PC-9 (cell line): ENCODE measurements at regions not wholly inside any gene's neighbourhood (a gene's known extent, or its start where the extent isn't known, plus 50 kb on each side); places are given as distances from the start of the nearest gene placed in this dataset.

ENCODE experiments used
- BruUV-seq: library from RNA; stranded (reverse); fragments of 400-500 nt; replicated peaks from 2 replicates; lab custom pipeline; 2021; lab: Mats Ljungman, UMichigan
- CTCF ChIA-PET: fragments of 300-600 bp; sonication (Branson Sonifier 250); formaldehyde crosslinking; loops from one replicate; lab custom pipeline; 2022; ENCODE audit warnings: antibody characterized with exemption; lab: Charles Lee
- POLR2A ChIA-PET: fragments of 300-600 bp; sonication (Branson Sonifier 250); formaldehyde crosslinking; loops from one replicate; lab custom pipeline; 2022; ENCODE audit warnings: antibody characterized with exemption; ENCODE audit not compliant: unreplicated experiment; lab: Charles Lee
- DNase-seq, 2 experiments: peaks; one replicate each; pipeline versions ENCODE4 v3.0.0 to v3.0.0-alpha.2; 2015 to 2022; ENCODE audit warnings: mixed read lengths in 1 of 2
- H2AFZ ChIP-seq: fragments of 200-600 bp; sonication (generic); 2 replicates; pipeline ENCODE4 v1.8.1; 2017; ENCODE audit warnings: antibody characterized with exemption
- H3F3A ChIP-seq: fragments of 200-600 bp; sonication (generic); 2 replicates; pipeline ENCODE4 v1.8.1; 2017; ENCODE audit warnings: antibody characterized with exemption, mild to moderate bottlenecking, low read depth; ENCODE audit not compliant: insufficient read depth
- H3K27ac ChIP-seq: fragments of 200-600 bp; sonication (generic); 2 replicates; pipeline ENCODE4 v1.6.1; 2016; ENCODE audit warnings: mixed run types
- H3K27me3 ChIP-seq: fragments of 200-600 bp; sonication (generic); 2 replicates; pipeline ENCODE4 v1.6.1; 2016; ENCODE audit warnings: low read depth, mixed run types; ENCODE audit not compliant: insufficient read depth
- H3K36me3 ChIP-seq: fragments of 200-600 bp; sonication (generic); 2 replicates; pipeline ENCODE4 v1.6.1; 2016; ENCODE audit warnings: low read depth, mixed run types
- H3K4me1 ChIP-seq: fragments of 200-600 bp; sonication (generic); replicated peaks from 2 replicates; pipeline ENCODE4 v1.6.1; 2016; ENCODE audit warnings: mixed run types; ENCODE audit not compliant: insufficient read depth
- H3K4me2 ChIP-seq: fragments of 200-600 bp; sonication (generic); 2 replicates; pipeline ENCODE4 v1.6.1; 2017; ENCODE audit warnings: mixed run types
- H3K4me3 ChIP-seq: fragments of 200-600 bp; sonication (generic); 2 replicates; pipeline ENCODE4 v1.6.1; 2016; ENCODE audit warnings: mixed run types
- H3K79me2 ChIP-seq: fragments of 200-600 bp; sonication (generic); 2 replicates; pipeline ENCODE4 v1.6.1; 2017; ENCODE audit warnings: low read depth, mixed run types
- H3K9me2 ChIP-seq: fragments of 200-600 bp; sonication (generic); 2 replicates; pipeline ENCODE4 v1.8.1; 2017; ENCODE audit warnings: mild to moderate bottlenecking; ENCODE audit not compliant: insufficient read depth
- H3K9me3 ChIP-seq: fragments of 200-600 bp; sonication (generic); 2 replicates; pipeline ENCODE4 v1.8.1; 2016; ENCODE audit warnings: low read depth; ENCODE audit not compliant: insufficient read depth
- H4K20me1 ChIP-seq: fragments of 200-600 bp; sonication (generic); 2 replicates; pipeline ENCODE4 v1.8.1; 2017; ENCODE audit not compliant: insufficient read depth
- EZH2 ChIP-seq: fragments of 200-600 bp; sonication (generic); IDR thresholded peaks from 2 replicates; pipeline ENCODE4 v1.8.0; 2017; ENCODE audit warnings: antibody characterized with exemption, low read depth
- intact Hi-C: fragments of 100-400 bp; cut with micrococcal nuclease; formaldehyde crosslinking; loops from one replicate; pipeline ENCODE4 v1.10.0; 2022; ENCODE audit not compliant: unreplicated experiment
- TF ChIP-seq, protein P1 (sequence below): fragments of 200-600 bp; sonication (generic); conservative IDR thresholded peaks from 2 replicates; pipeline ENCODE4 v1.6.1; 2017; ENCODE audit warnings: mixed run types, antibody characterized with exemption, mild to moderate bottlenecking, moderate library complexity

DNA sequence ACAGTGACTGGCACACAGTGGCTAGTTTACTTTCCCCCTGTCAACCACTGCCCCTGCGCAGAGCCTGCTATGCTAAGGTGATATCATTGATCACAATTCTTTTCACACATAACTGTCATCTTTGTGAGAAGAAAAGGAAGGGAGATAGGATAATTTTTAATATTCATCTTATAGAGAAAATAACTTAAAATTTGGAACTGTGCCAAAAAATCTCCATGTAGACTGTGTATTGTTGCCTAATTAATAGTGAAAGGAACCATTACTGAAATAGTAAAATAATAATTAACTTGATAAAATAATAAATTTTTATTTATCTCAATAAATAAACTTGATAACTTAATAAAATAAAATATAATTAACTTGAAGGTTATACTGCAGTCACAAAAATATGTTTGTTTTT lies 1069.4 kb downstream of the C4orf33 start:
- H3F3A ChIP-seq, result no peaks in the 10 kb centered on the region
- no peaks in the 10 kb centered on the region for H3K4me1 ChIP-seq
- no peak overlapping the region for H2AFZ ChIP-seq
- H3K27me3 ChIP-seq, result no peaks in the 10 kb centered on the region
- no peak overlapping the region for H3K4me2 ChIP-seq
- H3K9me2 ChIP-seq, result no peaks in the 10 kb centered on the region
- H3K4me3 ChIP-seq, result no peak overlapping the region
- intact Hi-C loops, result no loop called here
- BruUV-seq, result no TSS peak
- H3K36me3 ChIP-seq, result no peaks in the 10 kb centered on the region
- H3K9me3 ChIP-seq, result no peaks in the 10 kb centered on the region
- TF ChIP-seq EZH2, result no peak
- TF ChIP-seq, protein P1, sequence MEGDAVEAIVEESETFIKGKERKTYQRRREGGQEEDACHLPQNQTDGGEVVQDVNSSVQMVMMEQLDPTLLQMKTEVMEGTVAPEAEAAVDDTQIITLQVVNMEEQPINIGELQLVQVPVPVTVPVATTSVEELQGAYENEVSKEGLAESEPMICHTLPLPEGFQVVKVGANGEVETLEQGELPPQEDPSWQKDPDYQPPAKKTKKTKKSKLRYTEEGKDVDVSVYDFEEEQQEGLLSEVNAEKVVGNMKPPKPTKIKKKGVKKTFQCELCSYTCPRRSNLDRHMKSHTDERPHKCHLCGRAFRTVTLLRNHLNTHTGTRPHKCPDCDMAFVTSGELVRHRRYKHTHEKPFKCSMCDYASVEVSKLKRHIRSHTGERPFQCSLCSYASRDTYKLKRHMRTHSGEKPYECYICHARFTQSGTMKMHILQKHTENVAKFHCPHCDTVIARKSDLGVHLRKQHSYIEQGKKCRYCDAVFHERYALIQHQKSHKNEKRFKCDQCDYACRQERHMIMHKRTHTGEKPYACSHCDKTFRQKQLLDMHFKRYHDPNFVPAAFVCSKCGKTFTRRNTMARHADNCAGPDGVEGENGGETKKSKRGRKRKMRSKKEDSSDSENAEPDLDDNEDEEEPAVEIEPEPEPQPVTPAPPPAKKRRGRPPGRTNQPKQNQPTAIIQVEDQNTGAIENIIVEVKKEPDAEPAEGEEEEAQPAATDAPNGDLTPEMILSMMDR, result no peak
- H4K20me1 ChIP-seq, result no peaks in the 10 kb centered on the region
- POLR2A ChIA-PET, result no interaction called here
- CTCF ChIA-PET, result no interaction called here
- H3K79me2 ChIP-seq, result no peaks in the 10 kb centered on the region
- no peak overlapping the region for H3K27ac ChIP-seq
- no peak for DNase-seq

DNA sequence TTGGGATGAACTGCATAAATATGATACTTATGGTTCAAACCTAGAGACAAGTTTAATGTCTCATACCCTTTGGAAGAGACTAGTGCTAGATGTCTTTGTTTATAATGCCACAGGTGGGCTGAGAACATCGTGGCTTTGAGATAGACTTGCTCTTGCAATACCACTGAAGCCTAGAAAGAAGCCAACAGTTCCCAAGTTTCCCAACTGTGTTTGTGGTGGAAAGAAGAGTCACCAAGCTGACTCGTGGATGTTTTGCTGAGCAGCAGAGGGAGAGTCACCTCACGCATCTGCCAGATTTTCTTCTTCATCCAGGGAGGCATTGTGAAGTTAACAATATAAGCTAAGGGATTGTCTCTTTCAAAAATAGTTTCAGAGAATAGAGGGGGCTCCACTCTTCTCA lies 1076.2 kb downstream of the C4orf33 start:
- Histone ChIP-seq H3K79me2 (no peaks in the 10 kb centered on the region), H3K9me2 (no peaks in the 10 kb centered on the region), H3K9me3 (no peaks in the 10 kb centered on the region), H3K36me3 (no peaks in the 10 kb centered on the region), H3K4me1 (no peaks in the 10 kb centered on the region), H3K27me3 (no peaks in the 10 kb centered on the region), H3K4me2 (no peak overlapping the region), H3F3A (no peaks in the 10 kb centered on the region), H2AFZ (no peak overlapping the region), H4K20me1 (no peaks in the 10 kb centered on the region), H3K27ac (no peak overlapping the region), H3K4me3 (no peak overlapping the region)
- no peak for TF ChIP-seq EZH2
- TF ChIP-seq, protein P1, result no peak
- ChIA-PET POLR2A (no interaction called here), CTCF (no interaction called here)
- BruUV-seq, result no TSS peak
- intact Hi-C loops, result no loop called here
- no peak for DNase-seq

DNA sequence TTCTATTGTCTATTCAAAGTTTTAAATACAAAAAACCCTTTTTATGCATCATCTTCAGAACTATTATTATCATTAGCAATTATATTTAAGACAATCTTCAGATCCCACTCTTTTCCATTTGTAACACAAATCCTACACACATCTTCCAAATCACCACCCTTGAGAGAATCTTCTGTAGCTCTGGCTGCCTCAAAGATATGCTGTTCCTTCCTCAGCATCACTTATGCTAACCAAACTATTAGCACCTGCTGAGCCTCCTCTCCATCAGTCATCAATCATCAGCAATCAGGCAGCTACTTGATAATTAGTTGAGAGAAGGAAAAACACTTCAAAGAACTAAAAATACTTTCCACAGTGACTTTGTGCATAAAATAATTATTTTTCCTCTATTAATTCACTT lies 1082.2 kb downstream of the C4orf33 start:
- no peak overlapping the region for H3K27ac ChIP-seq
- no peaks in the 10 kb centered on the region for H3K9me3 ChIP-seq
- no peaks in the 10 kb centered on the region for H3K36me3 ChIP-seq
- CTCF ChIA-PET, result no interaction called here
- no peak for DNase-seq
- no peaks in the 10 kb centered on the region for H3F3A ChIP-seq
- no peaks in the 10 kb centered on the region for H3K4me1 ChIP-seq
- H3K79me2 ChIP-seq, result no peaks in the 10 kb centered on the region
- BruUV-seq, result no TSS peak
- H3K4me2 ChIP-seq, result no peak overlapping the region
- intact Hi-C loops, result no loop called here
- POLR2A ChIA-PET, result interaction anchor here (0.6 kb wide), 1 partner anchor 355 kb away, joined by 4 read pairs; no protein-coding TSS in a partner anchor
- no peaks in the 10 kb centered on the region for H3K9me2 ChIP-seq
- H3K27me3 ChIP-seq, result no peaks in the 10 kb centered on the region
- no peak overlapping the region for H2AFZ ChIP-seq
- no peak for TF ChIP-seq EZH2
- TF ChIP-seq, protein P1, result no peak
- no peak overlapping the region for H3K4me3 ChIP-seq
- H4K20me1 ChIP-seq, result no peaks in the 10 kb centered on the region
